Bronchial epithelial cell (primary cell): ENCODE measurements at regions not wholly inside any gene's neighbourhood (a gene's known extent, or its start where the extent isn't known, plus 50 kb on each side); places are given as distances from the start of the nearest gene placed in this dataset.

Experiments
- DNase-seq: peaks from one replicate; pipeline ENCODE4 v3.0.0-alpha.2; 2010; ENCODE audit warnings: low read depth
- FAIRE-seq: peaks from 2 replicates; lab custom pipeline; 2011; peaks lifted over from hg19 to GRCh38; lab: Jason Lieb, UNC
- H3K27me3 ChIP-seq: 2 replicates; pipeline ENCODE4 v1.5.1; 2011; ENCODE audit warnings: low read length; ENCODE audit not compliant: control insufficient read depth, insufficient read depth
- H3K36me3 ChIP-seq: 2 replicates; pipeline ENCODE4 v1.5.1; 2011; ENCODE audit warnings: low read length; ENCODE audit not compliant: control insufficient read depth, insufficient read depth
- H3K4me3 ChIP-seq: 2 replicates; pipeline ENCODE4 v1.5.1; 2011; ENCODE audit warnings: mild to moderate bottlenecking, low read depth, low read length, control low read depth
- TF ChIP-seq, protein P1 (sequence below): IDR thresholded peaks from 2 replicates; pipeline ENCODE4 v1.5.1; 2011; ENCODE audit warnings: mild to moderate bottlenecking, moderate library complexity, low read length, control low read depth, inconsistent platforms; ENCODE audit not compliant: insufficient read depth, severe bottlenecking

DNA sequence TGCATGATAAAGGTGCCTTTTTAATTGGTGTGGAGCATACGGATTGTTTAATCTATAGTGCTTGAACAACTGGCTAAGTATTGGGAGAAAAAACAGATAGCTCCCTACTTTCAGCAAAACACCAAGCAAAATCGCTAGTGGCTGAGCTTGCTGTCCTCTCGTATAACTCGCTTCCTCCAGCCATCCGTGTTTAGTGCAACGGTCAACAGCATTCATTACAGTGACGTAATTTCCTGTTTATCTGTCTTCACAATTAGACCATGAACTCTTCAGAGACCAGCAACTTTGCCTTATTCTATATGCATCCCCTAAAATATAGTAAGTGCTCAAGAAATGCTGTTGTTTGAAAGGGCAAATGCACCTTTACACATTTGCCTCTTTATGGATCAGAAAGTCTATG, 511.9 kb downstream of the HAPSTR1 start:
- TF ChIP-seq, protein P1, sequence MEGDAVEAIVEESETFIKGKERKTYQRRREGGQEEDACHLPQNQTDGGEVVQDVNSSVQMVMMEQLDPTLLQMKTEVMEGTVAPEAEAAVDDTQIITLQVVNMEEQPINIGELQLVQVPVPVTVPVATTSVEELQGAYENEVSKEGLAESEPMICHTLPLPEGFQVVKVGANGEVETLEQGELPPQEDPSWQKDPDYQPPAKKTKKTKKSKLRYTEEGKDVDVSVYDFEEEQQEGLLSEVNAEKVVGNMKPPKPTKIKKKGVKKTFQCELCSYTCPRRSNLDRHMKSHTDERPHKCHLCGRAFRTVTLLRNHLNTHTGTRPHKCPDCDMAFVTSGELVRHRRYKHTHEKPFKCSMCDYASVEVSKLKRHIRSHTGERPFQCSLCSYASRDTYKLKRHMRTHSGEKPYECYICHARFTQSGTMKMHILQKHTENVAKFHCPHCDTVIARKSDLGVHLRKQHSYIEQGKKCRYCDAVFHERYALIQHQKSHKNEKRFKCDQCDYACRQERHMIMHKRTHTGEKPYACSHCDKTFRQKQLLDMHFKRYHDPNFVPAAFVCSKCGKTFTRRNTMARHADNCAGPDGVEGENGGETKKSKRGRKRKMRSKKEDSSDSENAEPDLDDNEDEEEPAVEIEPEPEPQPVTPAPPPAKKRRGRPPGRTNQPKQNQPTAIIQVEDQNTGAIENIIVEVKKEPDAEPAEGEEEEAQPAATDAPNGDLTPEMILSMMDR, result no peak
- FAIRE-seq (no peak), DNase-seq (no peak)

DNA sequence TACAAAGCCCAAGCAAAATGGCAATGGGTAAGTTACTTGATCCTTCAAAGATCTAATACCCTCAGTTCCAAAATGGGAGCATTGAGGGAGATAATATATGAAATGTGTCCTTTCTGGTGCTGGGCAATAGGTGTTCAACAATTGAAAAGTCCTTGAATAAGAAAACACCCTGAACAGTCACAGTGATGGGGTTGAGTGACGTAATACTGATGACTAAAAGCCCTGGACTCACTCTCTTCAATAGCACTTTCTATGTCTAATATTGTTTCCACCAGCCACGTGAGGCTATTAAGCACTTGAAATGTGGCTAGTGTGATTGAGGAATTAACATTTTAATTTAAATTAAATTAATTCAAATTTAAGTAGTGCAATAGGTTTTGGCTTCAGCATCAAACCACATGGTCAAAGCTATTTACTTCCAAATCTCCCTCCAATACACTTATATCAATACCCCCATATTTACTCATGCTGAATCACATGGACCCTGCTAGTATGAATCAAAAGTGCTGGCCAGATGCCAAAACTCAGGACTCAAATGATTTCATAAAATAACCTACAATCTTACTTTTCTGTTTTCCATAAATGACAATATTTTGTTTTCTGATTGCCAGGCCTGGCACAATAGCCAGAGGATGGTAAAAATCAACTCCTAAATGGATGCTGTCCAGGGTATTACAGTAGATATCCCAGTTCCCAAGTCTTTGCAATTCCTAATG, 516.2 kb downstream of the HAPSTR1 start:
- Histone ChIP-seq H3K36me3 (no peaks in the 10 kb centered on the region), H3K4me3 (no peak overlapping the region), H3K27me3 (no peaks in the 10 kb centered on the region)
- TF ChIP-seq, protein P1, result no peak
- DNase-seq (peak; percentile 23), FAIRE-seq (no peak)

More for the DNA sequence above, 511.9 kb downstream of the HAPSTR1 start:
- Histone ChIP-seq H3K36me3 (no peaks in the 10 kb centered on the region), H3K4me3 (no peak overlapping the region), H3K27me3 (no peaks in the 10 kb centered on the region)

DNA sequence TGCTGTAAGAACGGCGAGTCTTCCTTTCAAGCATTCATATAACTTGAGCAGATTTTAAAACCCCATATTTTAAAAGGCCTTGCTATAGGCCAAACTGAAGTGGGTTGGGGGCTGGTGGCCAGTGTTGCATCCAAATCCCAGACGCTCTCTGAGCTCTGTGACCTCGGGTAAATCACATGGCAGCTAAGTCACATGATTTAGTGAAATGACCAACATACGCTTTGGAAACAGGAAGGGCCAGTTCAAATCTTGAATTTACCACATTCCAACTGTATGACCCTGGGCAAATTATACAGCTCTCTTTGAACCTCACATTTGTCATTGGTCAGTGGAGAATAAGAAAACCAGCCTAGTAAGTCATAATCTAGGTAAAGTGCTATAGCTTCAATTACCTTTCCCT, 519.3 kb downstream of the HAPSTR1 start:
- DNase-seq, result no peak
- TF ChIP-seq, protein P1, result no peak
- Histone ChIP-seq H3K4me3 (no peak overlapping the region), H3K36me3 (no peaks in the 10 kb centered on the region), H3K27me3 (no peaks in the 10 kb centered on the region)
- FAIRE-seq, result no peak

DNA sequence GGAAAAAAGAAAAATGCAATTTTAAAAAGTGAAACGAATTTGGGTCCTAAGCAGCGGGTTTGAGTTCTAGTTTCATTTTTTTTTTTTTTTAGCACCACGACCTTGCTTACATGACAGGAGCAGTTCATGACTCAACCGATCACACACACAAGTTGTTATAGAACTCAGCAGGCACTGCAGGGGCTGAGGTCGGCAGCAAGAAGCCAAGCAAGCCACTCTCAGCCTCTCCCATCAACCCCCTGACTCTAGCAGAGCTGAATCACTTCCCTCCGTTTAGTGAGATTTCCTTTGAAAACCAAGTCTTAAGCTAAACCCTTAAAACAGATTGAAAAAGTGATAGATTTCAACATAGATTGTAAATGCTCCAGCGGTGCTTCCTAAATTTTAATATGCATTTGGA, 520.8 kb downstream of the HAPSTR1 start:
- DNase-seq, result no peak
- Histone ChIP-seq H3K4me3 (no peak overlapping the region), H3K36me3 (no peaks in the 10 kb centered on the region), H3K27me3 (no peaks in the 10 kb centered on the region)
- no peak for FAIRE-seq
- TF ChIP-seq, protein P1, result no peak

DNA sequence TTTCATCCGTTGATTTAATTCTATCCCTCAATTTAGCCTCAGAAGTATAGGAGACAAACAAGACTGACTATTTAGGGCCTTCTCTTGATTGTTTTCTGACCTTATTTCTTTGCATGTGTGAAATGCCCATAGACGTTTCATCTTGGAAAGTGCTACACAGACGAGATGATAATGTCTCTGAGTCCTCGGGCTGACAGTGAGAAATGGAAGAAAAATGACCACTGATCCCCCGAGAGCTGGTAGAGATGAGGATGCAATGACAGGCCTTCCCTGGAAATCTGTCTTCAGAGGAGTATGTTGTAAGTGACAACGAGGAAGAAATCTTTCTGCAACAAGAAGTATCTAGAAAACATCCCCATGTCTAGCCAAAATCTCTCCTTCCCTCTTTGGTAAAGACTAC, 522.9 kb downstream of the HAPSTR1 start:
- FAIRE-seq, result no peak
- TF ChIP-seq, protein P1, result no peak
- H3K4me3 ChIP-seq, result no peak overlapping the region

DNA sequence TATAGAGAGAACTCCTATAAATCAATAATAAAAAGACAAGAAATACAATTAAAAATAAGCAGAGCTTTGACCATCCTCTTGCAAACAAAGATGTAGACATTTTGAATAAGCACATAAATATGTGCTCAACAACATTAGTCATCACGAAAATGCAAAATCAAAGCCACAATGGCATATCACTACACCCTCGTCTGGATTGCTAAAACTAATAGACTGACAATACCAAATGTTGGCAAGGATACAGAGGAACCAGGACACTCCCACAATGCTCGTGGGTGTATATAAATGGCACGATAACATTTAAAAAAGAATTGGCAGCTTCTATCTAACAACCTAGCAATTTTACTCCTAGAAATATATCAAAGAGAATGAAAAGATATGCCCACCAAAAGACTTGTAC, 530.8 kb downstream of the HAPSTR1 start:
- TF ChIP-seq, protein P1, result no peak
- FAIRE-seq, result no peak

More for the DNA sequence above, 522.9 kb downstream of the HAPSTR1 start:
- Histone ChIP-seq H3K27me3 (no peaks in the 10 kb centered on the region), H3K36me3 (no peaks in the 10 kb centered on the region)
- DNase-seq, result no peak

More for the DNA sequence above, 530.8 kb downstream of the HAPSTR1 start:
- H3K36me3 ChIP-seq, result no peaks in the 10 kb centered on the region
- DNase-seq, result no peak
- no peaks in the 10 kb centered on the region for H3K27me3 ChIP-seq
- no peak overlapping the region for H3K4me3 ChIP-seq
